AG10803 (cell line): ENCODE measurements at regions not wholly inside any gene's neighbourhood (a gene's known extent, or its start where the extent isn't known, plus 50 kb on each side); places are given as distances from the start of the nearest gene placed in this dataset.

Source experiments
- DNase-seq: peaks from one replicate; pipeline ENCODE4 v3.0.0; 2010; ENCODE audit warnings: low read depth
- H3K4me3 ChIP-seq: 2 replicates; pipeline ENCODE4 v1.5.1; 2011; ENCODE audit warnings: mild to moderate bottlenecking, low read length, control low read depth
- TF ChIP-seq, protein P1 (sequence below): conservative IDR thresholded peaks from 2 replicates; pipeline ENCODE4 v1.5.1; 2011; ENCODE audit warnings: mild to moderate bottlenecking, low read length, control low read depth, inconsistent platforms

DNA sequence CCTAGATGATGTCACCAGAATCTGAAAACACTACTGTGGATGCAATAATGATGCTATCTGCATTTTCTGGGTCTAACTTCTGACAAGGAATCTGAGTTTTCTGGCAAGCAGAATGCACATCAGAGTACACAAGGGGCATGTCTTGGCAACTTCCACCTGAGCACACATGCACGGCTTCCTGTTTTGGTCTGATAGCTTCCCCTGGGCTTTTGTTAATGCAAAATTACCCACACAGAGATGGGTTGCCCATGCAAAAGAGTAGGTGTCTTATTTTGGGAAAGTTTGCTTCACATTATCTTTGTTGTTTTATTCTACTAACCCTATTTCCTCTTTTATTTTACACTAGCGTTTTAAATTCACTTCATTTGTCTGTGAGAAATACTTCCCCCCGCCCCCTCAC is 74.2 kb upstream of the SATB1 start:
- H3K4me3 ChIP-seq: no peak overlapping the region
- TF ChIP-seq, protein P1, sequence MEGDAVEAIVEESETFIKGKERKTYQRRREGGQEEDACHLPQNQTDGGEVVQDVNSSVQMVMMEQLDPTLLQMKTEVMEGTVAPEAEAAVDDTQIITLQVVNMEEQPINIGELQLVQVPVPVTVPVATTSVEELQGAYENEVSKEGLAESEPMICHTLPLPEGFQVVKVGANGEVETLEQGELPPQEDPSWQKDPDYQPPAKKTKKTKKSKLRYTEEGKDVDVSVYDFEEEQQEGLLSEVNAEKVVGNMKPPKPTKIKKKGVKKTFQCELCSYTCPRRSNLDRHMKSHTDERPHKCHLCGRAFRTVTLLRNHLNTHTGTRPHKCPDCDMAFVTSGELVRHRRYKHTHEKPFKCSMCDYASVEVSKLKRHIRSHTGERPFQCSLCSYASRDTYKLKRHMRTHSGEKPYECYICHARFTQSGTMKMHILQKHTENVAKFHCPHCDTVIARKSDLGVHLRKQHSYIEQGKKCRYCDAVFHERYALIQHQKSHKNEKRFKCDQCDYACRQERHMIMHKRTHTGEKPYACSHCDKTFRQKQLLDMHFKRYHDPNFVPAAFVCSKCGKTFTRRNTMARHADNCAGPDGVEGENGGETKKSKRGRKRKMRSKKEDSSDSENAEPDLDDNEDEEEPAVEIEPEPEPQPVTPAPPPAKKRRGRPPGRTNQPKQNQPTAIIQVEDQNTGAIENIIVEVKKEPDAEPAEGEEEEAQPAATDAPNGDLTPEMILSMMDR: no peak
- no peak for DNase-seq

DNA sequence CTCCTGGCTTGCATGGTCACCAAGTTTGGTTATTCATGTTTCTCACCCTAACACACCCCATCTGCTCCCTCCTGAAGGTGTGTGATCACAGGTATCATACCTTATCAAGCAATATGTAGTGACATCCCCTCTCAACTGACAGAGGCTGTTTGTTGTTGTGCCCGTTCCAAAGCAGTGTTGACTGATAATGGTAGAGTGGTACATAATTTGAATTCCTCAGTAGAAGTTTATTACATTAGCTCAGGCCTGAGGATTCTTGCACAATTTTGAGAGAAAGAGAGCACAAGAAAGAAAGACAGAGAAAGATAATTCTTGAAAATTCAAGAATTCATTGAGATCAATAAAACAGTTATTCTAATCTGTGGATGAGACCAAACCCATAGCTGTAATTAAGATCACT is 69.1 kb upstream of the SATB1 start:
- DNase-seq: no peak
- no peak overlapping the region for H3K4me3 ChIP-seq
- TF ChIP-seq, protein P1: no peak

DNA sequence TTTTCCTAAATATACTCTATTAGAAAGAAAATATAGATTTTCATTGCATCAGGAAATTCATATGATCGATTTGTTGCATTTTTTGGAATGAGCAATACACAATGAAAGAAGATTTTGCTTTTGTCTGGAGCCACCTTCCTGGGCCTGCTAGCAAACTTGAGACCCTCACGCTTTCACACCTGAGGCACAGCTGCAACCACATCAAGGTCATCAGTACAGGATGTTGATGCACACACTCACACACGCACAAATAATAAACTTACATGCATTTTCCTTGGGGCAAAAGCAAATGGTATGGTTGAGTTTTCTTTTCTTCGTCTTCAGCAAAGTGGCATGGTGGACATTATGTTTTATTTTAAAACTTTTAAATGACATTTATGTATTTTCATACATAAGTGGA is 64.8 kb upstream of the SATB1 start:
- TF ChIP-seq, protein P1: no peak

DNA sequence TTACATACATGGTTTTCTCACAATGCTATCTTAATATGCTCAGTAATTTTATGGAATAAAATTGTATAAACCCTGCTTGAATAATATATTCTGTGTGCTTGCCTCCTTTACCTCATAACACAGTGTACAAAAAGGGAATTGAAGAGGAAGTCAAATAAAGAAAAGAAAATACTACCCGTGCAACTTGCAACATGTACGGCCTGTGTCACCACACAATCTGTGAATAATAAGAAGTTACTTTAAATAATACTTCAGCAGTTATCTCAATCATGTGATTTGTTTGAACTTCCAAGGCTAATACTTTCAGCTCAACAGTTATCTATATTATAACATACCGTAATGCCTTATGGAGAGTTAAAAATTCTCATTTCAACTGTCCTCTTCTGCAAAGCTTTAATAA is 58.1 kb upstream of the SATB1 start:
- DNase-seq: no peak
- TF ChIP-seq, protein P1: no peak
- H3K4me3 ChIP-seq: no peak overlapping the region

More for the DNA sequence above, 64.8 kb upstream of the SATB1 start:
- no peak for DNase-seq
- H3K4me3 ChIP-seq: no peak overlapping the region

DNA sequence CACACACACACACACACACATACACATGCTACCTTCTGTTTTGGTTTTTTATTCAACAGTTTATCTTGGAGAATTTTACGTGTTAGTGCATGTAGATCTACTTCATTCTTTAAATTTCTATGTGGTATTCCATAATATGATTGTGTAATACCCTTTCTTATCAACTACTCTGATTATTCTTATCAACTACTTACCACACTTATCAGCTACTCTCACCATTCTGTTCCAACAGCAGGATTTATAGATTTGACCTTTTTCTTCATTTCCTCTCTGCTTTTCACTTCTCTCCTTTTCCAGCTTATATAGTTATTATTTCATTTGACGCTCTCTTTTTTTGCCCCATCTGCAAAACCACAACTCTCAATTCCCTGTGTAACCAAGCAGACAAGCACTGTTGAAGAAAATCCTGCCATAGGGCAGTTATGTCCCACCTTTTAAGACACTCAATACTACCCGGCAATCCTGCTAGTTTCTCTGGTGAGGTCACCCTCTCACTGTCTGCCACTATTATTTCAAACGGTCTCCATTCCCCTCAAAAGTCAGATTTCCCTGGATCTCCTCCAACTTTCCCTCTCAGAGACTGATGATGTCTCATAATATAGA is 56.9 kb upstream of the SATB1 start:
- TF ChIP-seq, protein P1: no peak
- DNase-seq: no peak
- no peak overlapping the region for H3K4me3 ChIP-seq

DNA sequence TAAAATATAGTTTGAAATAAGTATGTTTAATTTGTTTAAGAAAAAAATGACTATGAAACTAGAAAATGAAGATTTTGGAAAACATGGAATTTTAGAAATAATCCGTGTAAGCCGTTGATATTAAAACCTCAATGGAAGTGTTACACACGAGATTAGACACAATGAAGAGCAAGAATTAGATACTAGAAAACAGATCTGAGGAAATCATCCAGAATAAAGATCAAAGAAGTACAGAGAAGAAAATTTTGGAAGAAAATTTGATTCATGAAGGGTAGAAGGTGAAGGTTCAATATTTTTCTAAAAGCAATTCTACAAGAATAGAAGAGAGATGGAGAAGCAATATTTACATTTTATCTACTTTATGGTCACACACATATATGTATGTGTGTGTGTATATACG is 52.5 kb upstream of the SATB1 start:
- H3K4me3 ChIP-seq: no peak overlapping the region
- DNase-seq: no peak
- TF ChIP-seq, protein P1: no peak
